GM12864 (cell line): ENCODE measurements at regions not wholly inside any gene's neighbourhood (a gene's known extent, or its start where the extent isn't known, plus 50 kb on each side); places are given as distances from the start of the nearest gene placed in this dataset.
"Not testable (repeated sequence)": the region's sequence is repeated elsewhere in the genome, so short reads cannot be mapped to it uniquely, and the experiment has no call there.

Experiments used
- DNase-seq: peaks from one replicate; pipeline ENCODE4 v3.0.0-alpha.2; 2011; ENCODE audit warnings: low read depth
- H3K4me3 ChIP-seq: 2 replicates; pipeline ENCODE4 v1.5.1; 2011; ENCODE audit warnings: mild to moderate bottlenecking, low read depth, low read length, control low read depth
- TF ChIP-seq, protein P1 (sequence below): IDR thresholded peaks from 2 replicates; pipeline ENCODE4 v1.5.1; 2011; ENCODE audit warnings: low read depth, mild to moderate bottlenecking, moderate library complexity, low read length, control low read depth, inconsistent platforms; ENCODE audit errors: missing control alignments

DNA sequence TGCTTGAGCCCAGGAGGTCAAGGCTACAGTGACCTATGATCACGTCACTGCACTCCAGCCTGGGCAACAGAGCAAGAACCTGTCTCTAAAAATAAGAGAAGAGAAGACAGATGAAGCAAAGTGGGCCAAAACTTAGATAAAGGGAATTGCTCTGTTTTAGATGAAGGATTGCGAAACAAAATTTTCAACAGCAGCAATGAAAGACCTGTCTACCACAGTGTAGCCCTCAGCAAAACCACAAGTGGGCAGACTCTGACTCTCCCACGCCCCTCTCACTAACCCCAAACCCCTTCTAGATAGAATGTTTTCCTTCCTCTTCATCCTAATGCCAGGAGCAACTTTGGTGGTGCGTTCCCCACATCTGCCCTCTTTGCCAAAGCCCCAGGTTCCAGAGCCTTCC, 105.6 kb upstream of the ALDH3B2 start:
- no peak overlapping the region for H3K4me3 ChIP-seq
- DNase-seq = no peak
- TF ChIP-seq, protein P1, sequence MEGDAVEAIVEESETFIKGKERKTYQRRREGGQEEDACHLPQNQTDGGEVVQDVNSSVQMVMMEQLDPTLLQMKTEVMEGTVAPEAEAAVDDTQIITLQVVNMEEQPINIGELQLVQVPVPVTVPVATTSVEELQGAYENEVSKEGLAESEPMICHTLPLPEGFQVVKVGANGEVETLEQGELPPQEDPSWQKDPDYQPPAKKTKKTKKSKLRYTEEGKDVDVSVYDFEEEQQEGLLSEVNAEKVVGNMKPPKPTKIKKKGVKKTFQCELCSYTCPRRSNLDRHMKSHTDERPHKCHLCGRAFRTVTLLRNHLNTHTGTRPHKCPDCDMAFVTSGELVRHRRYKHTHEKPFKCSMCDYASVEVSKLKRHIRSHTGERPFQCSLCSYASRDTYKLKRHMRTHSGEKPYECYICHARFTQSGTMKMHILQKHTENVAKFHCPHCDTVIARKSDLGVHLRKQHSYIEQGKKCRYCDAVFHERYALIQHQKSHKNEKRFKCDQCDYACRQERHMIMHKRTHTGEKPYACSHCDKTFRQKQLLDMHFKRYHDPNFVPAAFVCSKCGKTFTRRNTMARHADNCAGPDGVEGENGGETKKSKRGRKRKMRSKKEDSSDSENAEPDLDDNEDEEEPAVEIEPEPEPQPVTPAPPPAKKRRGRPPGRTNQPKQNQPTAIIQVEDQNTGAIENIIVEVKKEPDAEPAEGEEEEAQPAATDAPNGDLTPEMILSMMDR = no peak

DNA sequence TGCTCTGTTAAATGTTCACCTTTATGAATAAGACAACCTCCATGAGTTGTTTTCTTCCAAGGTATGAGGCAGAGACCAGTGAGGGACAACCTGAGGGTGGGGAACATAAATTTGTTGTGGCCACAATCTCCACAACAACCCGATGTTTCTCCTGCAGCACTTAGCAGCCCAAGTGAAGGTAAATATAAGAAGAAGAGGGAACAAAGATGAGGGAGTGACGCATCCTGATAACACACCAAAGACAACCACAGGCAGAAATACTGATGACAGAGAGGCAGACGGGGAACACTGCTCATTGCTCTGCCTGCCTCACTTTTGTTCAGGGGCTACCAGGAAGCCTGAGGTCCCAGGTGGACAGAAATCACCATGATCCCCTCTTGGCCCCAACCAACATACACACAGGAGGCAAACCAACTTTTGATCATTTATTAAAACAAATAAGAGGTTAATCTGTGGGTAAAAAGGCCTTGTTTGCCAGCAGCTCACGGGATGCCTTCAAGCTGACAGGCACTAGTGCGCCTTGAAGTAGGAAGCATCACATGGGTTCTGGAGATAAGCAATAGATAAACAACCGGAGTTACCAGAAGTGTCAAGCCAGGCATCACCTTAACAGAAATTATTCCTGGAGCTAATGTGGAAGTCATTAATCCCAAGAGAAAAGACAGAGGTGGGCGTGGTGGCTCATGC, 104.9 kb upstream of the ALDH3B2 start:
- not testable (repeated sequence) for DNase-seq, H3K4me3 ChIP-seq

DNA sequence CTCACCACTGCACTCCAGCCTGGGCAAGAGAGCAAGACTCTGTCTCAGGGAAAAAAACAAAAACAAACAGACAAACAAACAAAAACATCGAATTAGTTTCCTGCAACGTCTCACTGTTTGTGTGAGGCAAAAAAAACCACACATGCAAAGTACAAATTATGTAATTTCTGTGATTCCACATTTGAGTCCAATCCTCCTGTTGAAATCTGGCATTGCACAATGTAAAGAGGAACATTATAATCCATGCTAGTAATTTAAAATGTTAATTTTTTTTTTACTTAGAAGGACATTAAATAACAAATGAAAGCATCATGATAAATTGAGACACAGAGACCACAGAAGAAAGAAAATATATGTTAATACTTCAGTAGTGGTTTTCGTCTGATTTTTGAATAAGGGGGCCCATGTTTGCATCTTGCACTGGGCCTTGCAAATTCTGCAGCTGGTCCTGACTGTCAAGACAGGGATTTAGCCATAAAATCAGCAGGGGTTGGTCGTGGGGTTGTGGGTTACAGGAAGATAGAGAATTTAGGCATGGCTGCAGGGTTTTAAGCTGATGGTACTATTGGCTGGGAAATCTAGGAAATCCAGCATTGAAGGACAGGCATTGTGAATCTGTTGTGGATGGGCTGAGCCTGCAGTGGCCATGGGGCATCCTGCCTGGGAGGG, 102.6 kb upstream of the ALDH3B2 start:
- DNase-seq = no peak
- no peak overlapping the region for H3K4me3 ChIP-seq
- TF ChIP-seq, protein P1 = no peak

DNA sequence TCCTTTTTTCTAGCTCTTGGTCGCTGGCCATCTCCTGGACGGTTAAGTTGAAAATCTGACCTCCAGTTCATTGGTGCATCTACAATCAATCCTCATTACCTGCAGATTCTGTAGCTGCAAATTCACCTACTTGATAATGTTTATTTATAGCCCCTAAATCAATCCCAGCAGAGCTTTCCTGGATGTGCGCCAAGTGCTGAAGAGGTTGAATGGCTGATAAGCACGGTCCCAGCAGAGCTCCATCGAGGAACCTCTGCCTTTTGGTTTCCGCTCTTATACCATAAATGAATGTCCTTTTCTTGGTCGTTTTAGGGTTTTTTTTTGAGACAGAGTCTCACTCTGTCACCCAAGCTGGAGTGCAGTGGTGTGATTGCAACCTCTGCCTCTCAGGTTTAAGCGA, 99.8 kb upstream of the ALDH3B2 start:
- H3K4me3 ChIP-seq, DNase-seq: not testable (repeated sequence)

DNA sequence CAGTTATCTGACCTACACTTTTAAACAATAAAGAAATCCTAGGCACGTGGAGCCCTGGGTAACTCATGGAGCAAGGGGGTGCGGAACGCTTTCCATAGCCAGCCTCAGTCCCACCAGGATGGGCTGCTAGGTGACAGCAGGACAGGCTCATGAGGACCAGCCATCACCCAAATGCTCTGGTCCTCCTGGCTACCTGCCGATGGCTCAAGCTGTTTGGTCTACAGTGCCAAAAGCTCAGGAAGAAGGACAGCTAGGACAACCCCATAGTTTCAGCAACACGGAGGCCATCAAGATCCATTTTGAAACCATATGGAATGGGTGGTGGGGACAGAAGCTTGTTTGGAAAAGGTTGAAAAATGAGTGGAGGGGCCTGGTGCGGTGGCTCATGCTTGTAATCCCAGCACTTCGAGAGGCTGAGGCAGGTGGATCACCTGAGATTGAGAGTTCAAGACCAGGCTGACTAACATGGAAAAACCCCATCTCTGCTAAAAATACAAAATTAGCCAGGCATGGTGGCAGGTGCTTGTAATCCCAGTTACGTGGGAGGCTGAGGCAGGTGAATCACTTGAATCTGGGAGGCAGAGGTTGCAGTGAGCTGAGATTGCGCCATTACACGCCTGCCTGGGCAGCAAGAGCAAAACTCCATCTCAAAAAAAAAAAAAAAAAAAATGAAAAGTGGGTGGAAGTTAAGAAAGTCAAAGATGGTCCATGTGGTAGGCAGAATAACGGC, 93.7 kb upstream of the ALDH3B2 start:
- H3K4me3 ChIP-seq, DNase-seq: not testable (repeated sequence)

DNA sequence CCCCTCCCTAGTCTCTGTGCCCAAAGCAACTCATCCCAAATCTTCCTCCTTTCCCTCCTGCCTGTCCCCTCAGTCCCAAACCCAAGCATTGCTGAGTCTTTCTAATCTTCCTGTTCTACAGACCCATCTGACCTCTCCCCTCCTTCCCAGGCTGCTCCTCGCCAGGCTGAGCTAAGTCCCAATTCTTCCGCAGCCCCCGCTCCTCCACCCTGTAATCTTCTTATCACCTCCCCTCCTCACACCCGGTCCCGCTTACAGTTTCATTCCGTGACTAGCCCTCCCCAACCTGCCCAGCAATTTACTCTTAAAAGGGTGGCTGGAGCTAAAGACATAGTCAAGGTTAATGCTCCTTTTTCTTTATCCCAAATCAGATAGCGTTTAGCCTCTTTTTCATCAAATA, 86.8 kb upstream of the ALDH3B2 start:
- DNase-seq, H3K4me3 ChIP-seq: not testable (repeated sequence)

DNA sequence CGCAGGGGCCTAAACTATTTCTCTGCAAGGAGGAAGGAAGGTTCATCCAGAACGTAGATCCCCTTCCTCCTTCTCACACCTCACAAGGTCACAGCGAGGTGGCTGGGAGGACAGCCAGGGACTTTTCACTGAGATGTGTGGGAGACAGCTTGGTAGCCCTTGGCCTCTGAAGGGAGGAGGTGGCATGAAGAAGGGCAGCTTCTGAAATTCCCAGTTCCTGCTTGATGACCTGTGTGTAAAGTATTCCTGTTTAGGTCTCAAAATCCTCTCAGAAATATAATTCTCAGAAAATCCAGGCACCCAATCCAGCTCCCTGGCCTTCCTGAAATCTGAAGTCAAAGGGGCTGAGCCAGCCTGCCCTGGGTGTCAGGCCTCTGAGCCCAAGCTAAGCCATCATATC, 84.9 kb upstream of the ALDH3B2 start:
- DNase-seq = not testable (repeated sequence)

DNA sequence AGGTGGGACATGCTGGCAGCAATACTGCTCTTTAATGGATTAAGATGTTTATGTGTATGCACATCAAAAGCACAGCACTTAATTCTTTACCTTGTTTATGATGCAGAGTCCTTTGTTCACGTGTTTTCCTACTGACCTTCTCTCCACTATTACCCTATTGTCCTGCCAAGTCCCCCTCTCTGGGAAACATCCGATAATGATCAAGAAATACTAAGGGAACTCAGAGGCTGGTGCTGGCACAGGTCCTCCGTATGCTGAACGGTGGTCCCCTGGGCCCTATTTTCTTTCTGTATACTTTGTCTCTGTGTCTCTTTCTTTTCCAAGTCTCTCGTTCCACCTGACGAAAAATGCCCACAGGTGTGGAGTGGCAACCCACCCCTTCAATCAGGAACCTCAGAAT, 84.0 kb upstream of the ALDH3B2 start:
- H3K4me3 ChIP-seq, DNase-seq: not testable (repeated sequence)

More for the DNA sequence above, 84.9 kb upstream of the ALDH3B2 start:
- H3K4me3 ChIP-seq = not testable (repeated sequence)

DNA sequence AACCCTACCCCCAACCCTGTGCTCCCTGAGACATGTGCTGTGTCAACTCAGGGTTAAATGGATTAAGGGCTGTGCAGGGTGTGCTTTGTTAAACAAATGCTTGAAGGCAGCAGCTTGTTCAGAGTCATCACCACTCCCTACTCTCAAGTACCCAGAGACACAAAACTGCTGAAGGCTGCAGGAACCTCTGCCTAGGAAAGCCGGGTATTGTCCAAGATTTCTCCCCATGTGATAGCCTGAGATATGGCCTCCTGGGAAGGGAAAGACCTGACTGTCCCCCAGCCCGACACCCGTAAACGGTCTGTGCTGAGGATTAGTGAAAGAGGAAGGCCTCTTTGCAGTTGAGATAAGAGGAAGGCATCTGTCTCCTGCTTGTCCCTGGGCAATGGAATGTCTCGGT, 83.6 kb upstream of the ALDH3B2 start:
- not testable (repeated sequence) for DNase-seq

DNA sequence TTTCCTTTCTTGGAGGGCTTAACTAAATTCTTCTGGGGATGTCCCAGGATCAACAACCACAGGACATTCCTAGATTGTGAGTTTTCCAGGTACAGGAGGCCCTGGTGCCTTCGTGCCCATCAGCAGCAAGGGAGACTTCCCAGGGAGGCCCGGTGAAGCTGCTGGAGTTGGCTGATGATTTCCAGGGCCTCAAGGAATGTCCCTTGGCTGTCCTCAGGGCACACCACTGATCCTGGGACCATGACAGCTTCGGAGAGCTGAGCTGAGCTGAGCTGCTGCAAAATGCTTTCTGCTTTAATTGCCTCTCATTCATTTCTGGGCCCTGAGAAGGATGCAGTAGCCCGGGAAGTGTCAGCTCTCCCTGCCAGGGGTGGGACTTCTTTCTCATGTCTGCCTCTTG, 79.4 kb upstream of the ALDH3B2 start:
- DNase-seq, H3K4me3 ChIP-seq: not testable (repeated sequence)

More for the DNA sequence above, 83.6 kb upstream of the ALDH3B2 start:
- H3K4me3 ChIP-seq = not testable (repeated sequence)

DNA sequence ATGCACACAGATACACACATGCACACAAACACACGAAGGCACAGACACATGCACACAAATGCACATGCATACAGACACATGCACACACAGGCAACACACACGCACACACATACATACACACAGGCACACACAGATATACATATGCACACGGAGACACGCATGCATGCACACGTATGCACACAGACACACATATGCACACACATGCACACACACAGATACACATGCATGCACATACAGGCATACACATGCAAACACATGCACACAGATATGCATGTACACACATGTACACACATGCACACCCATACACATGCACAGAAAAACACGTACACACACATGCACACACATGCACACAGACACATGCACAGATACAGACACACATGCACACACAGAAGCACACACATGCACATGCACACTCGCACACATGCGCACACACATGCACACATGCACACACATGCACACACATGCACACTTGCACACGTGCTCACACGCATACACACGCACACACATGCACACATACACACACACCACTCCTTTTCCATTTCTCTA, 70.8 kb upstream of the ALDH3B2 start:
- TF ChIP-seq, protein P1 = no peak
- no peak for DNase-seq
- H3K4me3 ChIP-seq = no peak overlapping the region

DNA sequence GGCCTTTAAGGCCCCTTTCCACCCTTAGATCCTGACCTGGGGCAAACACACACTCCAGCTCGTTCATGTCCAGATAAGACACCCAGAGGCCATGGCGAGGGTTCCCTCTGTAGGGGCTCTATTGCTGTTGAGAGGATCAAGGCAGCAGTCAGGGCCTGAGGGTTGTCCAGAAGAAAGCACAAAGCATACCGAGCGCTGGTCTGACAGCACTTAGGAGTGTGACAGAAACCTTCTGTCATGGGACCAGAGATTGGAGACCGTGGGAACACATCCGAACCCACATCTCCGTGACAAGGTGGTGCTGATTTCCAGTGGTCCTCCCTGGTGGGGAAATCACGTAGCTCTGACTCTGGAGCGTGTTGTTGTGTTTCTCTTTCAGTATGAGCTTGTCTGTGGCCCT, 69.8 kb upstream of the ALDH3B2 start:
- not testable (repeated sequence) for DNase-seq, H3K4me3 ChIP-seq

DNA sequence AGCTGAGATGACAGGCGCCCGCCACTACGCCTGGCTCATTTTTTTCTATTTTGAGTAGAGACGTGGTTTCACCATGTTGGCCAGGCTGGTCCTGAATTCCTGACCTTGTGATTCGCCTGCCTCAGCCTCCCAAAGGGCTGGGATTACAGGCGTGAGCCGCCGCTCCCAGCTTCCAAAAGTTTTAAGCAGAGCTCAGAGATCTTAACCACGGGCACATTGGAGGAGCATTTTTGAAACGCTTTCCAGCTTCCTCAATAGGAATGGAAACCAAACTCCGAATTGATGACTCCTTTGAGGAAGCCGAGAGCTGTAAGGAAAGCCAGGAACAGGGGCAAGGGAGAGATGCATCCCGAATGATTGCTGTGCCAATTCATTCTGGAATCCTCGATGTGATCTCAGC, 63.8 kb upstream of the ALDH3B2 start:
- H3K4me3 ChIP-seq, DNase-seq: not testable (repeated sequence)

DNA sequence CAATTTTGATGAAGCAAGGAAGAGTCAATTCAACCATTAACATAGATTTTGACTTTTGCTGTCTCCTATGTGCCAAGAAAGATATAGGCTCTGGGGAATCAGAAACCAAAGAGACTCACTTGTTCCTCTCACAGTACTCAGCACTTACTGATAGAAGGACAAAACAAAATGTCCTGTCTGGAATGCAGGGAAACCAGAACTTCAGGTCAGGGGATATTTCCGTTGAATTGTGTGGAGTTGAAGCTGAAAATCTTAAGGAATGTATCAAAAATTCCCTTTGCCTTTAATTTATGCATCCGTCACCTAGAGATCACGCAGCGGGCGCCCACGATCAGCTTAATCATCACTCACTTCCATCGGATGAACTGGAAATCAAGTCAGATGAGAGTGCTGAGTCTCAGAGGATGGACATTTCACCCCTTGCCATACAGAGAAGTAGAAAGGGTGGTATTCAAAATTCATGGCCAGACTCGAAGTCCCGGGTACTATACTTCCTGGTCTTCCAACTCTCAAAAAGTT, 63.2 kb upstream of the ALDH3B2 start:
- H3K4me3 ChIP-seq, DNase-seq: not testable (repeated sequence)
